IMR-90 (cell line): ENCODE measurements at regions not wholly inside any gene's neighbourhood (a gene's known extent, or its start where the extent isn't known, plus 50 kb on each side); places are given as distances from the start of the nearest gene placed in this dataset.
"Not testable (repeated sequence)": the region's sequence is repeated elsewhere in the genome, so short reads cannot be mapped to it uniquely, and the experiment has no call there.

Source experiments
- ATAC-seq: fragments of 200-7000 bp; cut with Tn5 transposase; 2 replicates; pipeline ENCODE4 v1.9.1; 2020; ENCODE audit warnings: low read depth, mild to moderate bottlenecking, moderate library complexity
- BruUV-seq: library from RNA; stranded (reverse); fragments of 400-500 nt; replicated peaks from 2 replicates; lab custom pipeline; 2021; lab: Mats Ljungman, UMichigan
- CTCF ChIA-PET: fragments of 300-600 bp; formaldehyde crosslinking; extraction: SDS; loops from one replicate; lab custom pipeline; 2021; ENCODE audit warnings: antibody characterized with exemption; lab: Yijun Ruan, JAX
- POLR2A ChIA-PET: fragments of 300-600 bp; sonication (Branson Sonifier 250); formaldehyde crosslinking; loops from one replicate; lab custom pipeline; 2022; ENCODE audit warnings: antibody characterized with exemption; ENCODE audit not compliant: unreplicated experiment; lab: Charles Lee
- DNase-seq: peaks from one replicate; pipeline ENCODE4 v3.0.0; 2013
- H2AFZ ChIP-seq: replicated peaks from 2 replicates; pipeline ENCODE3; 2013; ENCODE audit warnings: low read length, mild to moderate bottlenecking; ENCODE audit not compliant: poor library complexity
- H2AK5ac ChIP-seq: 2 replicates; pipeline ENCODE4 v1.6.1; 2013; ENCODE audit warnings: low read depth, low read length, inconsistent platforms
- H2AK9ac ChIP-seq: replicated peaks from 2 replicates; pipeline ENCODE3; 2013; ENCODE audit warnings: mild to moderate bottlenecking, low read depth, low read length, moderate library complexity; ENCODE audit not compliant: poor library complexity
- H2BK120ac ChIP-seq: 2 replicates; pipeline ENCODE4 v1.6.1; 2013; ENCODE audit warnings: low read depth, low read length, inconsistent platforms
- H2BK15ac ChIP-seq: 3 replicates; pipeline ENCODE4 v1.6.1; 2013; ENCODE audit warnings: low read depth, low read length, inconsistent platforms
- H2BK20ac ChIP-seq: 2 replicates; pipeline ENCODE4 v1.6.1; 2013; ENCODE audit warnings: low read depth, mild to moderate bottlenecking, inconsistent platforms, low read length, moderate library complexity
- H2BK5ac ChIP-seq: 2 replicates; pipeline ENCODE4 v1.6.1; 2013; ENCODE audit warnings: mild to moderate bottlenecking, low read depth, low read length, inconsistent platforms; ENCODE audit not compliant: poor library complexity, severe bottlenecking
- H3K14ac ChIP-seq: replicated peaks from 2 replicates; pipeline ENCODE4 v1.6.1; 2013; ENCODE audit warnings: low read depth, low read length, inconsistent platforms
- H3K18ac ChIP-seq: 2 replicates; pipeline ENCODE4 v1.6.1; 2013; ENCODE audit warnings: low read depth, low read length, control low read depth
- H3K23ac ChIP-seq: 2 replicates; pipeline ENCODE4 v1.6.1; 2013; ENCODE audit warnings: low read depth, low read length, inconsistent platforms
- H3K27ac ChIP-seq: 2 replicates; pipeline ENCODE4 v1.5.1; 2013; ENCODE audit warnings: mild to moderate bottlenecking, control low read depth, low read length; ENCODE audit not compliant: insufficient read depth
- H3K27me3 ChIP-seq: 2 replicates; pipeline ENCODE4 v1.6.1; 2013; ENCODE audit warnings: low read length; ENCODE audit not compliant: control insufficient read depth, insufficient read depth
- H3K36me3 ChIP-seq: 2 replicates; pipeline ENCODE4 v1.6.1; 2013; ENCODE audit warnings: low read length, mixed read lengths; ENCODE audit not compliant: control insufficient read depth, insufficient read depth
- H3K4ac ChIP-seq: 2 replicates; pipeline ENCODE4 v1.6.1; 2013; ENCODE audit warnings: low read depth, low read length, inconsistent platforms
- H3K4me1 ChIP-seq: 2 replicates; pipeline ENCODE4 v1.6.1; 2013; ENCODE audit warnings: low read length, mixed read lengths; ENCODE audit not compliant: control insufficient read depth, insufficient read depth
- H3K4me2 ChIP-seq: 2 replicates; pipeline ENCODE4 v1.6.1; 2013; ENCODE audit warnings: low read depth, mild to moderate bottlenecking, control low read depth, low read length, moderate library complexity
- H3K4me3 ChIP-seq: 2 replicates; pipeline ENCODE4 v1.5.1; 2013; ENCODE audit warnings: low read depth, mild to moderate bottlenecking, control low read depth, low read length, moderate library complexity; ENCODE audit not compliant: insufficient read depth
- H3K56ac ChIP-seq: 2 replicates; pipeline ENCODE4 v1.6.1; 2013; ENCODE audit warnings: low read length, inconsistent platforms; ENCODE audit not compliant: insufficient read depth; ENCODE audit errors: extremely low read depth
- H3K79me1 ChIP-seq, 2 experiments: 2 replicates each; pipeline ENCODE4 v1.6.1; 2013; ENCODE audit warnings: low read length in 2 of 2, inconsistent platforms in 1 of 2, low read depth in 1 of 2
- H3K9ac ChIP-seq: 2 replicates; pipeline ENCODE4 v1.6.1; 2013; ENCODE audit warnings: low read depth, low read length, control low read depth
- H3K9me1 ChIP-seq: 2 replicates; pipeline ENCODE4 v1.6.1; 2013; ENCODE audit warnings: low read length, inconsistent platforms; ENCODE audit not compliant: insufficient read depth
- H3K9me3 ChIP-seq: 2 replicates; pipeline ENCODE4 v1.6.1; 2013; ENCODE audit warnings: low read length; ENCODE audit not compliant: control insufficient read depth, insufficient read depth
- H4K20me1 ChIP-seq: 2 replicates; pipeline ENCODE4 v1.6.1; 2013; ENCODE audit warnings: low read length, inconsistent platforms; ENCODE audit not compliant: insufficient read depth
- H4K5ac ChIP-seq: 2 replicates; pipeline ENCODE4 v1.6.1; 2013; ENCODE audit warnings: mild to moderate bottlenecking, low read depth, low read length, control low read depth
- H4K8ac ChIP-seq, 2 experiments: 2 replicates each; pipeline ENCODE4 v1.6.1; 2013; ENCODE audit warnings: low read depth in 2 of 2, low read length in 2 of 2, control low read depth in 1 of 2, inconsistent platforms in 1 of 2
- H4K91ac ChIP-seq: 2 replicates; pipeline ENCODE4 v1.6.1; 2013; ENCODE audit warnings: low read depth, low read length, inconsistent platforms; ENCODE audit not compliant: insufficient read depth
- WGBS, 2 experiments: methylation state at CpG; one replicate each; pipeline versions ENCODE4 v1.1.5 to v1.1.7; 2013; ENCODE audit warnings: missing lambda C conversion rate in 2 of 2; ENCODE audit not compliant: insufficient read length in 1 of 2; ENCODE audit errors: extremely low coverage in 2 of 2; 5-methylcytosine and 5-hydroxymethylcytosine counted together
- dilution Hi-C: fragments of 300-500 bp; cut with HindIII; formaldehyde crosslinking; loops from one replicate; pipeline ENCODE4 v1.14.3; 2018; ENCODE audit warnings: low sequenced_read_pairs; ENCODE audit not compliant: unreplicated experiment
- in situ Hi-C: fragments of 300-500 bp; cut with MboI; formaldehyde crosslinking; loops from 3 replicates; pipeline ENCODE4 v1.14.3; 2019; ENCODE audit warnings: low sequenced_read_pairs, inconsistent platforms, mixed read lengths
- intact Hi-C: fragments of 100-400 bp; cut with micrococcal nuclease; formaldehyde crosslinking; loops from 2 replicates; pipeline ENCODE4 v1.10.0; 2022

- dilution Hi-C loops, H2BK5ac ChIP-seq, H3K4me1 ChIP-seq, H3K23ac ChIP-seq, H3K36me3 ChIP-seq, BruUV-seq, H4K8ac ChIP-seq, H3K9me1 ChIP-seq, H2BK15ac ChIP-seq, H3K27ac ChIP-seq, H3K79me1 ChIP-seq, H2BK120ac ChIP-seq, H4K91ac ChIP-seq, H3K27me3 ChIP-seq, CTCF ChIA-PET, H3K4me2 ChIP-seq, H3K56ac ChIP-seq, H3K4me3 ChIP-seq, H2BK20ac ChIP-seq, ATAC-seq, H4K5ac ChIP-seq, H2AK9ac ChIP-seq, H3K14ac ChIP-seq, POLR2A ChIA-PET, H3K9me3 ChIP-seq, H3K4ac ChIP-seq, H3K9ac ChIP-seq, H4K20me1 ChIP-seq, in situ Hi-C loops, DNase-seq, H2AFZ ChIP-seq, H3K18ac ChIP-seq, H2AK5ac ChIP-seq: not testable (repeated sequence)
- no CpG with 5 or more reads among the region's 7 CpGs for WGBS, 2 experiments
- intact Hi-C loops, result loop anchor here (5.0 kb wide), 1 partner anchor 1108 kb away; no protein-coding TSS in a partner anchor
These were observed 313.4 kb downstream of the PTPRU start for GRCh38 chr1:29549728-29550118.
